Heart left ventricle (tissue), 16 donors: ENCODE measurements at regions not wholly inside any gene's neighbourhood (a gene's known extent, or its start where the extent isn't known, plus 50 kb on each side); places are given as distances from the start of the nearest gene placed in this dataset.

Source experiments
- ATAC-seq, 4 donors: fragments of 200-7000 bp; cut with Tn5 transposase; one replicate each; pipeline ENCODE4 v1.9.1; 2020 to 2022; ENCODE audit warnings: moderate library complexity in 4 of 4, mild to moderate bottlenecking in 3 of 4, moderate number of reproducible peaks in 1 of 4
- DNase-seq, 5 donors: peaks; one replicate each; pipeline ENCODE4 v3.0.0-alpha.2; 2020
- H3K27ac ChIP-seq, 12 donors: fragments of 200-600 bp; sonication (generic) in 4 of 12; one replicate each; pipeline versions ENCODE4 v1.5.0 to v1.8.0; 2016 to 2022; ENCODE audit warnings: mild to moderate bottlenecking in 2 of 12
- H3K27me3 ChIP-seq, 9 donors: fragments of 200-600 bp; sonication (generic) in 2 of 9; one replicate each; pipeline versions ENCODE4 v1.5.1 to v1.8.0; 2016 to 2022; ENCODE audit warnings: mild to moderate bottlenecking in 3 of 9
- H3K36me3 ChIP-seq, 9 donors: fragments of 200-600 bp; sonication (generic) in 2 of 9; one replicate each; pipeline versions ENCODE4 v1.5.0 to v1.8.0; 2018 to 2022; ENCODE audit warnings: mild to moderate bottlenecking in 2 of 9
- H3K4me1 ChIP-seq, 12 donors: fragments of 200-600 bp; sonication (generic) in 4 of 12; one replicate each; pipeline versions ENCODE4 v1.5.0 to v1.8.0; 2016 to 2022; ENCODE audit warnings: mild to moderate bottlenecking in 3 of 12
- H3K4me3 ChIP-seq, 12 donors: fragments of 200-600 bp; sonication (generic) in 4 of 12; one replicate each; pipeline versions ENCODE4 v1.5.0 to v1.8.0; 2017 to 2022; ENCODE audit warnings: mild to moderate bottlenecking in 9 of 12, moderate library complexity in 4 of 12
- H3K9me3 ChIP-seq, 12 donors: fragments of 200-600 bp; sonication (generic) in 4 of 12; one replicate each; pipeline versions ENCODE4 v1.5.0 to v1.8.0; 2016 to 2022; ENCODE audit warnings: mild to moderate bottlenecking in 1 of 12
- CTCF ChIP-seq, 12 donors: fragments of 200-600 bp; sonication (generic) in 4 of 12; IDR thresholded peaks; one replicate each; pipeline versions ENCODE4 v1.5.0 to v1.8.0; 2018 to 2022; ENCODE audit warnings: antibody characterized with exemption in 12 of 12, mild to moderate bottlenecking in 5 of 12
- POLR2A ChIP-seq, 2 donors: fragments of 450-650 bp; IDR thresholded peaks; one replicate each; pipeline ENCODE4 v1.6.1; 2017; ENCODE audit warnings: antibody characterized with exemption in 2 of 2, mild to moderate bottlenecking in 2 of 2, moderate library complexity in 2 of 2
- WGBS, 4 donors: extraction: QIAGEN DNeasy Blood & Tissue Kit in 2 of 4; methylation state at CpG; one replicate each; pipeline versions ENCODE4 v1.1.5 to v1.1.7; 2013 to 2018; 5-methylcytosine and 5-hydroxymethylcytosine counted together
- intact Hi-C, 10 donors: fragments of 100-400 bp; cut with DNase I; formaldehyde crosslinking; loops; one replicate each; pipeline versions ENCODE4 v1.11.1 to v1.14.2; 2022
- donor health status: ischemic (EF 13 %, LVEDD 7.1; RV severe dilation, severe dysfunction).
- donor health status: healthy with polysubstance abuse.
- donor health status: DM: no; HTN: yes; CAD: no.
- donor health status: DM: no; HTN: no; CAD: no.
- donor health status: ischemic (EF 25% LVEDD 6.9; RV normal size, moderate dysfunction).
- donor health status: ischemic (EF 25% LVEDD 5.7; RV mildly dilated, moderate dysfunction).
- donor health status: healthy.
- donor health status: DM: yes; HTN: yes; CAD: no.
- donor health status: ischemic (EF 35%, LVEDD 5.7; RV mildly dilated, moderate dysfunction).
- donor health status: nonischemic (EF 11% LVEDD 7.7; RV severe dilation, severe dysfunction).
- donor health status: DM: yes; HTN: yes; CAD: no.
- donor health status: PGD.
- donor health status: ischemic (EF 29% LVEDD 5.4; RV normal size, mild dysfunction).
- donor health status: nonischemic (EF 23%, LVEDD 6.1; RV moderate dilation, normal function).

GRCh38 chr7:41139789-41140188 lies 563.1 kb downstream of the INHBA start:
- WGBS, 4 donors: 81 to 93% (median 89%) methylated on average over 5 of the region's 5 CpGs
- H3K27me3 ChIP-seq: peaks cover 0 to 3% (median 0%) of the 10 kb centered on the region in 9 donors
- no peaks in the 10 kb centered on the region for H3K36me3 ChIP-seq
- no peak overlapping the region for H3K27ac ChIP-seq
- ATAC-seq (no peak), DNase-seq (no peak)
- TF ChIP-seq CTCF (IDR thresholded peaks at IDR 0.05) (no peak), POLR2A (IDR thresholded peaks at IDR 0.05) (no peak)
- no peak overlapping the region for H3K4me3 ChIP-seq
- intact Hi-C loops: no loop called here
- no peaks in the 10 kb centered on the region for H3K9me3 ChIP-seq
- H3K4me1 ChIP-seq: no peaks in the 10 kb centered on the region

GRCh38 chr7:41136551-41136950 lies 566.3 kb downstream of the INHBA start:
- no peaks in the 10 kb centered on the region for H3K36me3 ChIP-seq
- intact Hi-C loops: no loop called here
- TF ChIP-seq CTCF (IDR thresholded peaks at IDR 0.05): no peak
- TF ChIP-seq POLR2A (IDR thresholded peaks at IDR 0.05): no peak
- peaks cover 0 to 9% (median 0%) of the 10 kb centered on the region in 12 donors for H3K4me1 ChIP-seq
- no peak overlapping the region for H3K4me3 ChIP-seq
- H3K9me3 ChIP-seq: no peaks in the 10 kb centered on the region
- peaks cover 0 to 3% (median 0%) of the 10 kb centered on the region in 9 donors for H3K27me3 ChIP-seq
- WGBS, 4 donors: 89 to 95% (median 92%) methylated on average over 12 to 15 of the region's 15 CpGs
- DNase-seq: peak in 1 of 5 donors; percentile 45
- no peak overlapping the region for H3K27ac ChIP-seq
- ATAC-seq: no peak

GRCh38 chr7:41135511-41135910 lies 567.4 kb downstream of the INHBA start:
- Histone ChIP-seq H3K27ac (no peak overlapping the region), H3K9me3 (no peaks in the 10 kb centered on the region), H3K4me3 (no peak overlapping the region), H3K27me3 (peaks cover 0 to 3% (median 0%) of the 10 kb centered on the region in 9 donors), H3K4me1 (peaks cover 0 to 9% (median 0%) of the 10 kb centered on the region in 12 donors), H3K36me3 (no peaks in the 10 kb centered on the region)
- DNase-seq (peak in 1 of 5 donors; percentile 60), ATAC-seq (no peak)
- 92 to 98% (median 95%) methylated on average over 5 to 6 of the region's 6 CpGs for WGBS, 4 donors
- TF ChIP-seq CTCF (IDR thresholded peaks at IDR 0.05) (no peak), POLR2A (IDR thresholded peaks at IDR 0.05) (no peak)
- intact Hi-C loops: no loop called here

- no peak overlapping the region for H3K4me3 ChIP-seq
- H3K9me3 ChIP-seq: no peaks in the 10 kb centered on the region
- no peaks in the 10 kb centered on the region for H3K36me3 ChIP-seq
- 37 to 49% (median 39%) methylated on average over 3 of the region's 3 CpGs for WGBS, 4 donors
- no peak for ATAC-seq
- DNase-seq: no peak
- no peak for TF ChIP-seq CTCF (IDR thresholded peaks at IDR 0.05)
- no peak for TF ChIP-seq POLR2A (IDR thresholded peaks at IDR 0.05)
- intact Hi-C loops: no loop called here
- no peak overlapping the region for H3K27ac ChIP-seq
- peaks cover 0 to 9% (median 0%) of the 10 kb centered on the region in 12 donors for H3K4me1 ChIP-seq
- H3K27me3 ChIP-seq: peaks cover 0 to 3% (median 0%) of the 10 kb centered on the region in 9 donors
These were observed 568.3 kb downstream of the INHBA start for GRCh38 chr7:41134300-41135255.
